ENCODE measurements at regions not wholly inside any gene's neighbourhood (a gene's known extent, or its start where the extent isn't known, plus 50 kb on each side); places are given as distances from the start of the nearest gene placed in this dataset.

DNA sequence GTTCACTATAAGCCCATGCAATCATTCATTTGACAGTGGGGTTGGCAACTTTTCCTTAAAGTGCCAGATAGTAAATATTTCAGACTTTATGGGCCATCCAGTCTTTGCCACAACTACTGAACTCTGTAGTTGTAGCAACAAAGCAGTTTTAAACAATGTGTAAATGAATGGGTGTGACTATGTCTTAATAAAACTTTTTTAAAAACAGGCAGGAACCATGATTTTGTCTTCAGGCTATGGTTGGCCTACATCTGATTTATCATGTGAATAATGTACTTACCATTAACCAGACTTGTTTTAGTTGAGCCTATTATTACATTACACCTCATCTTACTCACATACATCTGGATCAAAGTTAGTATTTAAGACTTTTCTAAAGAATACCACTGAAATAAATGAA, 361.6 kb downstream of the GABRG2 start (continued):
- TF ChIP-seq, protein P1, sequence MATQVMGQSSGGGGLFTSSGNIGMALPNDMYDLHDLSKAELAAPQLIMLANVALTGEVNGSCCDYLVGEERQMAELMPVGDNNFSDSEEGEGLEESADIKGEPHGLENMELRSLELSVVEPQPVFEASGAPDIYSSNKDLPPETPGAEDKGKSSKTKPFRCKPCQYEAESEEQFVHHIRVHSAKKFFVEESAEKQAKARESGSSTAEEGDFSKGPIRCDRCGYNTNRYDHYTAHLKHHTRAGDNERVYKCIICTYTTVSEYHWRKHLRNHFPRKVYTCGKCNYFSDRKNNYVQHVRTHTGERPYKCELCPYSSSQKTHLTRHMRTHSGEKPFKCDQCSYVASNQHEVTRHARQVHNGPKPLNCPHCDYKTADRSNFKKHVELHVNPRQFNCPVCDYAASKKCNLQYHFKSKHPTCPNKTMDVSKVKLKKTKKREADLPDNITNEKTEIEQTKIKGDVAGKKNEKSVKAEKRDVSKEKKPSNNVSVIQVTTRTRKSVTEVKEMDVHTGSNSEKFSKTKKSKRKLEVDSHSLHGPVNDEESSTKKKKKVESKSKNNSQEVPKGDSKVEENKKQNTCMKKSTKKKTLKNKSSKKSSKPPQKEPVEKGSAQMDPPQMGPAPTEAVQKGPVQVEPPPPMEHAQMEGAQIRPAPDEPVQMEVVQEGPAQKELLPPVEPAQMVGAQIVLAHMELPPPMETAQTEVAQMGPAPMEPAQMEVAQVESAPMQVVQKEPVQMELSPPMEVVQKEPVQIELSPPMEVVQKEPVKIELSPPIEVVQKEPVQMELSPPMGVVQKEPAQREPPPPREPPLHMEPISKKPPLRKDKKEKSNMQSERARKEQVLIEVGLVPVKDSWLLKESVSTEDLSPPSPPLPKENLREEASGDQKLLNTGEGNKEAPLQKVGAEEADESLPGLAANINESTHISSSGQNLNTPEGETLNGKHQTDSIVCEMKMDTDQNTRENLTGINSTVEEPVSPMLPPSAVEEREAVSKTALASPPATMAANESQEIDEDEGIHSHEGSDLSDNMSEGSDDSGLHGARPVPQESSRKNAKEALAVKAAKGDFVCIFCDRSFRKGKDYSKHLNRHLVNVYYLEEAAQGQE (IDR thresholded peaks at IDR 0.05; ENCODE audit: unreplicated experiment), result no peak
- TF ChIP-seq, protein P2, sequence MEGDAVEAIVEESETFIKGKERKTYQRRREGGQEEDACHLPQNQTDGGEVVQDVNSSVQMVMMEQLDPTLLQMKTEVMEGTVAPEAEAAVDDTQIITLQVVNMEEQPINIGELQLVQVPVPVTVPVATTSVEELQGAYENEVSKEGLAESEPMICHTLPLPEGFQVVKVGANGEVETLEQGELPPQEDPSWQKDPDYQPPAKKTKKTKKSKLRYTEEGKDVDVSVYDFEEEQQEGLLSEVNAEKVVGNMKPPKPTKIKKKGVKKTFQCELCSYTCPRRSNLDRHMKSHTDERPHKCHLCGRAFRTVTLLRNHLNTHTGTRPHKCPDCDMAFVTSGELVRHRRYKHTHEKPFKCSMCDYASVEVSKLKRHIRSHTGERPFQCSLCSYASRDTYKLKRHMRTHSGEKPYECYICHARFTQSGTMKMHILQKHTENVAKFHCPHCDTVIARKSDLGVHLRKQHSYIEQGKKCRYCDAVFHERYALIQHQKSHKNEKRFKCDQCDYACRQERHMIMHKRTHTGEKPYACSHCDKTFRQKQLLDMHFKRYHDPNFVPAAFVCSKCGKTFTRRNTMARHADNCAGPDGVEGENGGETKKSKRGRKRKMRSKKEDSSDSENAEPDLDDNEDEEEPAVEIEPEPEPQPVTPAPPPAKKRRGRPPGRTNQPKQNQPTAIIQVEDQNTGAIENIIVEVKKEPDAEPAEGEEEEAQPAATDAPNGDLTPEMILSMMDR (conservative IDR thresholded peaks at IDR 0.05; ENCODE audit: low read depth in 2 of 2), result no peak
- TF ChIP-seq ZNF114 (CRISPR knock-in tag; IDR thresholded peaks at IDR 0.05), result no peak
- TF ChIP-seq STAT1 (IDR thresholded peaks at IDR 0.05; ENCODE audit: unreplicated experiment), result no peak
- TF ChIP-seq JUNB (IDR thresholded peaks at IDR 0.05; ENCODE audit: unreplicated experiment), result no peak
- TF ChIP-seq NANOG (IDR thresholded peaks at IDR 0.05; ENCODE audit: borderline replicate concordance), result no peak
- TF ChIP-seq, protein P3, sequence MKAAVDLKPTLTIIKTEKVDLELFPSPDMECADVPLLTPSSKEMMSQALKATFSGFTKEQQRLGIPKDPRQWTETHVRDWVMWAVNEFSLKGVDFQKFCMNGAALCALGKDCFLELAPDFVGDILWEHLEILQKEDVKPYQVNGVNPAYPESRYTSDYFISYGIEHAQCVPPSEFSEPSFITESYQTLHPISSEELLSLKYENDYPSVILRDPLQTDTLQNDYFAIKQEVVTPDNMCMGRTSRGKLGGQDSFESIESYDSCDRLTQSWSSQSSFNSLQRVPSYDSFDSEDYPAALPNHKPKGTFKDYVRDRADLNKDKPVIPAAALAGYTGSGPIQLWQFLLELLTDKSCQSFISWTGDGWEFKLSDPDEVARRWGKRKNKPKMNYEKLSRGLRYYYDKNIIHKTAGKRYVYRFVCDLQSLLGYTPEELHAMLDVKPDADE (IDR thresholded peaks at IDR 0.05), result no peak
- TF ChIP-seq POLR2AphosphoS5 (IDR thresholded peaks at IDR 0.05; ENCODE audit: low read depth), result no peak
- no peak for TF ChIP-seq CREB1 (CRISPR knock-in tag; IDR thresholded peaks at IDR 0.05; ENCODE audit: low read depth)
- no peak for TF ChIP-seq EZH2phosphoT487 (IDR thresholded peaks at IDR 0.05; ENCODE audit: unreplicated experiment)
- TF ChIP-seq ZNF331 (CRISPR knock-in tag; IDR thresholded peaks at IDR 0.05; ENCODE audit: low read depth), result no peak
- no peak for TF ChIP-seq EZH2 (IDR thresholded peaks at IDR 0.05; ENCODE audit: low read depth, unreplicated experiment)

DNA sequence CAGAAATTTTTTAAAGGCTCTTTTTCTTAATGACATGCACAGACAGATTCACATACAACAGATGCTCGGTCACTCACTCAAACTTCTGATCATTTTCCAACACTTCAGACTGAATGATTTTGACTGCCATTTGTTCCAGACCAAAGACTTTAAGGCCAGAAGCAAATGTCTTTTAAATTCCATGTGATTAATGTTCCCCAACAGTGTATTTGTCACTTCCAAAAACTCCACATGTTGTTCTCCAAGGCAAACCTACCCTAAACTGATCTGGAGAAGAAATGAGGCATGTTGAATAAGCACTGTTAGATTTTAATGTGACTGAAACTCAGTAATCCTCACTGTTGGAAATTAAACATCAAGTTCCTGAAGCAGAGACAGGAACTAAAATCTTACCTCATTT, 366.7 kb downstream of the GABRG2 start:
- Mint-ChIP-seq H3K36me3 (ENCODE audit: low read depth) (no peaks in the 10 kb centered on the region), H3K4me3 (no peak overlapping the region), H3K27me3 (ENCODE audit: insufficient read depth, low read depth, poor library complexity) (no peaks in the 10 kb centered on the region), H3K9me3 (no peaks in the 10 kb centered on the region; the same call in 1 of the 3 replicates), H3K4me1 (no peaks in the 10 kb centered on the region), H3K27ac (no peak overlapping the region)
- H3K27me3 ChIP-seq (ENCODE audit: insufficient read depth), result no peaks in the 10 kb centered on the region
- no peaks in the 10 kb centered on the region for H3K9me2 ChIP-seq (ENCODE audit: insufficient read depth)
- no peaks in the 10 kb centered on the region for H3K79me2 ChIP-seq (replicated peaks; ENCODE audit: insufficient read depth)
- H3K27ac ChIP-seq (ENCODE audit: low read depth), result no peak overlapping the region
- H3K4me3 ChIP-seq, result no peak overlapping the region
- H3K36me3 ChIP-seq (ENCODE audit: insufficient read depth), result no peaks in the 10 kb centered on the region
- no peak for TF ChIP-seq ZNF331 (CRISPR knock-in tag; IDR thresholded peaks at IDR 0.05; ENCODE audit: low read depth)
- TF ChIP-seq, protein P3 (IDR thresholded peaks at IDR 0.05), result no peak
- H2AFZ ChIP-seq, result no peak overlapping the region
- ATAC-seq (no peak), DNase-seq (ENCODE audit: low spot score) (no peak)
- H4K20me1 ChIP-seq (replicated peaks; ENCODE audit: insufficient read depth), result no peaks in the 10 kb centered on the region
- H3K4me1 ChIP-seq (ENCODE audit: insufficient read depth), result no peaks in the 10 kb centered on the region
- no peaks in the 10 kb centered on the region for H3F3A ChIP-seq (replicated peaks; ENCODE audit: low read depth)
- H3K4me2 ChIP-seq, result no peak overlapping the region

Data from GM23338 (cell line).